ENCODE measurements at regions not wholly inside any gene's neighbourhood (a gene's known extent, or its start where the extent isn't known, plus 50 kb on each side); places are given as distances from the start of the nearest gene placed in this dataset.

GRCh38 chr22:36079041-36079440 lies 50.4 kb upstream of the RBFOX2 start (continued):
- TF ChIP-seq, protein P1, sequence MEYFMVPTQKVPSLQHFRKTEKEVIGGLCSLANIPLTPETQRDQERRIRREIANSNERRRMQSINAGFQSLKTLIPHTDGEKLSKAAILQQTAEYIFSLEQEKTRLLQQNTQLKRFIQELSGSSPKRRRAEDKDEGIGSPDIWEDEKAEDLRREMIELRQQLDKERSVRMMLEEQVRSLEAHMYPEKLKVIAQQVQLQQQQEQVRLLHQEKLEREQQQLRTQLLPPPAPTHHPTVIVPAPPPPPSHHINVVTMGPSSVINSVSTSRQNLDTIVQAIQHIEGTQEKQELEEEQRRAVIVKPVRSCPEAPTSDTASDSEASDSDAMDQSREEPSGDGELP (CRISPR knock-in tag; IDR thresholded peaks at IDR 0.05; ENCODE audit: borderline replicate concordance), result no peak
- TF ChIP-seq HOXB6 (CRISPR knock-in tag; IDR thresholded peaks at IDR 0.05; ENCODE audit: borderline replicate concordance) (no peak), CHD2 (IDR thresholded peaks at IDR 0.05; ENCODE audit: low read depth, low read length) (no peak), NFIC (IDR thresholded peaks at IDR 0.05) (peak; percentile 47), HNRNPK (IDR thresholded peaks at IDR 0.05; ENCODE audit: low read depth, low read length, poor library complexity, severe bottlenecking) (no peak), RNF219 (CRISPR knock-in tag; IDR thresholded peaks at IDR 0.05) (no peak), PHF21A (IDR thresholded peaks at IDR 0.05; ENCODE audit: borderline replicate concordance, low read depth) (no peak), POLR2B (IDR thresholded peaks at IDR 0.05; ENCODE audit: low read depth, partially characterized antibody) (no peak), ZNF79 (CRISPR knock-in tag; IDR thresholded peaks at IDR 0.05; ENCODE audit: low read depth) (no peak), REST (IDR thresholded peaks at IDR 0.05; ENCODE audit: borderline replicate concordance) (peak; percentile 50), REST (CRISPR knock-in tag; IDR thresholded peaks at IDR 0.05; ENCODE audit: low read depth) (no peak), NELFE (IDR thresholded peaks at IDR 0.05; ENCODE audit: insufficient read depth, insufficient read length) (no peak), ZBTB34 (CRISPR knock-in tag; IDR thresholded peaks at IDR 0.05) (no peak), ZBTB17 (CRISPR knock-in tag; IDR thresholded peaks at IDR 0.05) (peak; percentile 93), MAFF (IDR thresholded peaks at IDR 0.05; ENCODE audit: low read length) (no peak)

All from K562 (cell line).